Erythroblast (primary cell): ENCODE measurements at regions not wholly inside any gene's neighbourhood (a gene's known extent, or its start where the extent isn't known, plus 50 kb on each side); places are given as distances from the start of the nearest gene placed in this dataset.
"Not testable (repeated sequence)": the region's sequence is repeated elsewhere in the genome, so short reads cannot be mapped to it uniquely, and the experiment has no call there.

Experiments used
- GATA1 ChIP-seq: IDR thresholded peaks from 2 replicates; pipeline ENCODE4 v1.6.1; 2011; ENCODE audit warnings: low read depth, mild to moderate bottlenecking, control low read depth, low read length, moderate library complexity
- POLR2A ChIP-seq: IDR thresholded peaks from 2 replicates; pipeline ENCODE4 v1.6.1; 2011; ENCODE audit warnings: mild to moderate bottlenecking, low read length

- not testable (repeated sequence) for TF ChIP-seq POLR2A, GATA1
These were observed 644.7 kb upstream of the KCNMB2 start for GRCh38 chr3:177891569-177891968.
